Cardiac muscle cell (in vitro differentiated cells and primary cell): ENCODE measurements at regions not wholly inside any gene's neighbourhood (a gene's known extent, or its start where the extent isn't known, plus 50 kb on each side); places are given as distances from the start of the nearest gene placed in this dataset.

Experiments
- DNase-seq, 2 donors: peaks; one replicate each; pipeline versions ENCODE4 v3.0.0 to v3.0.0-alpha.2; 2010 to 2017; ENCODE audit warnings: low read depth in 1 of 2, low spot score in 1 of 2
- H3K27ac ChIP-seq: fragments of 200-600 bp; sonication (generic); 2 replicates; pipeline ENCODE4 v1.5.1; 2016
- H3K27me3 ChIP-seq: fragments of 200-600 bp; sonication (generic); 2 replicates; pipeline ENCODE4 v1.6.0; 2016; ENCODE audit warnings: control low read depth
- H3K36me3 ChIP-seq: fragments of 200-600 bp; sonication (generic); 2 replicates; pipeline ENCODE4 v1.5.1; 2016; ENCODE audit warnings: control low read depth
- H3K4me1 ChIP-seq: fragments of 200-600 bp; sonication (generic); 2 replicates; pipeline ENCODE4 v1.8.1; 2017; ENCODE audit warnings: low read depth, mild to moderate bottlenecking, mixed run types
- H3K4me3 ChIP-seq: fragments of 200-600 bp; sonication (generic); 2 replicates; pipeline ENCODE4 v1.5.1; 2016; ENCODE audit warnings: mild to moderate bottlenecking
- H3K9me3 ChIP-seq: fragments of 200-600 bp; sonication (generic); 2 replicates; pipeline ENCODE4 v1.5.1; 2017; ENCODE audit warnings: low read depth, mild to moderate bottlenecking, control low read depth
- TF ChIP-seq, protein P1 (sequence below): IDR thresholded peaks from 2 replicates; pipeline ENCODE4 v1.5.1; 2012; ENCODE audit warnings: low read depth, mild to moderate bottlenecking, low read length

DNA sequence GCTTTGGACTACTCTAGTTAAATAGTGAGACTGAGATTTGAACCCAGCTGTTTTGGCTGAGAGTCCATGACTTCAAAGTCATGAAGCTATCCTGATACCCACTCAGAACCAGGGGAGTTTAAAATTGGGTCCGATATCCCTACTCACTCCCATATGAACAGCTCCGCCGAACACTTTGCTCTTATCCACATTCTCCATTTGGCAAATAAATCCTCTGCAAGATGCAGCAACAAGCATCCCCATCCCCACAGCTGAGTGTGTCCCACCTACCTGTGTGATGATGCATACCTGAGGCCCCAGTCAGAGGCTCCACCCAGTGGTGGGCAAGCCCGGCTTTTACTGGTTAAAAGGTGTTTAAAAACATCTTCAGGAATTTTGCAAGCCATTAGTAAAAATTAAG lies 108.3 kb upstream of the SLC24A3 start:
- TF ChIP-seq, protein P1, sequence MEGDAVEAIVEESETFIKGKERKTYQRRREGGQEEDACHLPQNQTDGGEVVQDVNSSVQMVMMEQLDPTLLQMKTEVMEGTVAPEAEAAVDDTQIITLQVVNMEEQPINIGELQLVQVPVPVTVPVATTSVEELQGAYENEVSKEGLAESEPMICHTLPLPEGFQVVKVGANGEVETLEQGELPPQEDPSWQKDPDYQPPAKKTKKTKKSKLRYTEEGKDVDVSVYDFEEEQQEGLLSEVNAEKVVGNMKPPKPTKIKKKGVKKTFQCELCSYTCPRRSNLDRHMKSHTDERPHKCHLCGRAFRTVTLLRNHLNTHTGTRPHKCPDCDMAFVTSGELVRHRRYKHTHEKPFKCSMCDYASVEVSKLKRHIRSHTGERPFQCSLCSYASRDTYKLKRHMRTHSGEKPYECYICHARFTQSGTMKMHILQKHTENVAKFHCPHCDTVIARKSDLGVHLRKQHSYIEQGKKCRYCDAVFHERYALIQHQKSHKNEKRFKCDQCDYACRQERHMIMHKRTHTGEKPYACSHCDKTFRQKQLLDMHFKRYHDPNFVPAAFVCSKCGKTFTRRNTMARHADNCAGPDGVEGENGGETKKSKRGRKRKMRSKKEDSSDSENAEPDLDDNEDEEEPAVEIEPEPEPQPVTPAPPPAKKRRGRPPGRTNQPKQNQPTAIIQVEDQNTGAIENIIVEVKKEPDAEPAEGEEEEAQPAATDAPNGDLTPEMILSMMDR: no peak
- H3K36me3 ChIP-seq: no peaks in the 10 kb centered on the region
- H3K27me3 ChIP-seq: no peaks in the 10 kb centered on the region
- H3K9me3 ChIP-seq: no peaks in the 10 kb centered on the region
- H3K4me3 ChIP-seq: no peak overlapping the region
- no peak overlapping the region for H3K27ac ChIP-seq
- DNase-seq: no peak
- H3K4me1 ChIP-seq: no peaks in the 10 kb centered on the region

DNA sequence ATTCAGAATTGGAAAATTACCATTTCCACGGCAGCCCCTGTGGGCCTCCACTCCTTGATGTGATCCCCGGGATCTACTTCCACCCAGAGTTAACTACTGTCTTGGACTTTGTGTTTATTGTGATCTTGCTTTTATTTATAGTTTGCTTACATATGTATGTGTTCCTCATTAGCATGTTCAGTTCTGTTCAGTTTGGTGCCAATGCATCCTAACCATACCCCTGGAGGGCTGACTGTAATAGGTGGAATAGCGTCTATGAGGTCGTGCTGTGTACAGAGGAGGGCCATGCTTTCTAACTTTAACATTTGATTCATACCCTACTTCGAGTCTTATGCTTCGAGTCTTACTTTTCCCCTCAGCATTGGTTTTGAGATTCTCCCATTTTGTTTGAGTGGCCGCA lies 104.3 kb upstream of the SLC24A3 start:
- Histone ChIP-seq H3K27ac (no peak overlapping the region), H3K4me1 (no peaks in the 10 kb centered on the region), H3K9me3 (no peaks in the 10 kb centered on the region), H3K27me3 (no peaks in the 10 kb centered on the region), H3K4me3 (no peak overlapping the region), H3K36me3 (no peaks in the 10 kb centered on the region)
- DNase-seq: no peak
- TF ChIP-seq, protein P1: no peak

DNA sequence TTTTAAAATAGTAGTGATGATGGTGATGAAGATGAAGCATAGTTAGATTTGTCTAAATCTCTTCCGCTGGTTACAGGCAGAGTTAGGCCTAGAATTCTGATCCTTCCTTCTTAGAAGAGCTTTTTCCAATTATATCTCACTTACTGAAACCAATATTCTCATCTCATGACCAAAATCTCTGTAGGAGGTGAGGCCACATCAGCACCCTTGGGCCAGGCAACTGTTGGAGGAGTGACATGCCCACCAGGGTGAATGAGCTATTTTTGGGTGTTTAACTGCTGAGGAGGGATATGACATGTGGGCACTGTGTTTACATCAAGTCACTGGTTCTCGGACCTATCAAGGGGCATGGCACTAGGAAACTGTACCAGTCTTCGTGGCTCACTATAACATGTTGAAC lies 102.2 kb upstream of the SLC24A3 start:
- Histone ChIP-seq H3K36me3 (no peaks in the 10 kb centered on the region), H3K9me3 (no peaks in the 10 kb centered on the region), H3K27ac (no peak overlapping the region), H3K27me3 (no peaks in the 10 kb centered on the region), H3K4me3 (no peak overlapping the region), H3K4me1 (no peaks in the 10 kb centered on the region)
- TF ChIP-seq, protein P1: no peak
- no peak for DNase-seq

DNA sequence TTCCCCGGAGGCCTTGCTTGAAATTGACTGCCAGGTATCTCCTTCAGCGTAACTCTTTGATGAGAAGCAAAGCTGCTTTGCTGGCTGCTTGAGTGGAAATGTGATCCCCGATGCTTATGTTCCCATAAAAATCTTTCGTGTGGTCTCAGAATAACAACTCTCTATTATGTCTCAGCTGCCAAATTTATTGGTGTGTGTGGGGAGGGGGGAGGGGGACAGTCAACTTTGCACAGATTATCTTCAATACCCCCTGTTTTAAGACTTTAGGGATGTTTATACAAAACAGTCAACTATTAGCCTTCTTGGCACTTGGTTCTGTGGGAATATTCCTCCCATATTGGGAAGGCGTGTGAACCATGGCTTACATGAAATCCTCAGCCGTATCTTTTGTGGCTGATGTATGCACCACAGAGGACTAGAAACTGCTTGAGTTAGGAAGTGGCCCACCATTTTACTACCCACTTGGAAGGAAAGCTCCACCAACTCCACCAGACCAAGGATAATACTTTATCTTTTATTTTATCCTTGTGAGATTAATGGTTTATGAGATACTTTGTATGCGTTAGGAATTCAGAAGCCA lies 101.5 kb upstream of the SLC24A3 start:
- Histone ChIP-seq H3K9me3 (no peaks in the 10 kb centered on the region), H3K27ac (no peak overlapping the region), H3K36me3 (no peaks in the 10 kb centered on the region), H3K4me3 (no peak overlapping the region), H3K27me3 (no peaks in the 10 kb centered on the region), H3K4me1 (no peaks in the 10 kb centered on the region)
- DNase-seq: no peak
- TF ChIP-seq, protein P1: no peak

DNA sequence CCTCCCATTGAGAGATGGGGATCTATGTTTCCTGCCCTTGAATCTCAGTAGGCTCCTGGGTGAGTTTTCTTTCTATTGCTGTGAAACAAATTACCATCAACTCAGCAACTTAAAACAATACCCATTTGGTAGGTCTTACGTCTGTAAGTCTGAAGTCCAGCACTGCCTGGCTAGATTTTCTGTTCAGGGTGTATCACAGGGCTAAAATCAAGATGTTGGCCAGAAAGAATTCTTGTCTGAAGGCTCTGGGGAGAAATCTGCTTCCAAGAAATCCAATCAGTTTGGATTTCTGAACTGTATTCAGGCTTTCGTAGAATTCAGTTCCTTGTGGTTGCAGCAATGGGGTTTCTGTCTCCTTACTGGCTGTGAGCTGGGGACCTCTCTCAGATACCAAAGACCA lies 99.6 kb upstream of the SLC24A3 start:
- H3K27ac ChIP-seq: no peak overlapping the region
- no peak for DNase-seq
- H3K36me3 ChIP-seq: no peaks in the 10 kb centered on the region
- H3K4me1 ChIP-seq: no peaks in the 10 kb centered on the region
- TF ChIP-seq, protein P1: no peak
- no peak overlapping the region for H3K4me3 ChIP-seq
- H3K27me3 ChIP-seq: no peaks in the 10 kb centered on the region
- H3K9me3 ChIP-seq: no peaks in the 10 kb centered on the region

DNA sequence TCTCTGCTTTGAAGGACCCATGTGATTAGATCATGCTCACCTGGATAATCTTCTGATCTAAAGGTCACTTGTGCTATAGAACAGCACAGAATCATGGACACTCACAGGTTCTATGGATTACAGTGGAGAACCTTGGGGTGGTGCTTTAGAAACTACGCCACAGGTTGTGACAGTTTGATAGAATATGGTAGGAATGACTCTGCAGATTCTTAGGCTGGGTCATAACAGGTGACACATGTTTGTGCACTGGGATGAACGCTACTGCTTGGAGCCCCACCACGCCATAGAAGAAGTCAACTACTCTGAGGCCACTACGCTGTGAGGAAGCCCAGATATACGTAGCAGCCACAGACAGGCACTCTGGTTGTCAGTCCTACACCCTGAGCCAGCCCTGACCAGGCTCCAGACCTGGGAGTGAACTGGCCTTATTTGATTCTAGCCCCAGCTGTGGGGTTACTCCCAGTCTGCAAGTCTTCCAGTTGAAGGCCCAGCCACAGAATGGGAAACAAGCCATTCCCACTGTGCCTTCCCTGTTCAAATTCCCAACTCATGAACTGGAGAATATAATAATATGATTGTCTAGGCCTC lies 99.0 kb upstream of the SLC24A3 start:
- TF ChIP-seq, protein P1: no peak
- Histone ChIP-seq H3K4me1 (no peaks in the 10 kb centered on the region), H3K27me3 (no peaks in the 10 kb centered on the region), H3K27ac (no peak overlapping the region), H3K36me3 (no peaks in the 10 kb centered on the region), H3K4me3 (no peak overlapping the region), H3K9me3 (no peaks in the 10 kb centered on the region)
- DNase-seq: no peak
